C4-2B (cell line): ENCODE measurements at regions not wholly inside any gene's neighbourhood (a gene's known extent, or its start where the extent isn't known, plus 50 kb on each side); places are given as distances from the start of the nearest gene placed in this dataset.

Experiments used
- CTCF ChIP-seq: fragments of 450-650 bp; conservative IDR thresholded peaks from 2 replicates; pipeline ENCODE4 v1.5.1; 2017; ENCODE audit warnings: mild to moderate bottlenecking
- ZFX ChIP-seq: fragments of 450-650 bp; IDR thresholded peaks from 2 replicates; pipeline ENCODE4 v1.6.1; 2017

GRCh38 chr10:4067531-4067930, 282.5 kb upstream of the KLF6 start:
- TF ChIP-seq CTCF: no peak
- TF ChIP-seq ZFX: no peak
